CD4-positive, alpha-beta memory T cell (primary cell): ENCODE measurements at regions not wholly inside any gene's neighbourhood (a gene's known extent, or its start where the extent isn't known, plus 50 kb on each side); places are given as distances from the start of the nearest gene placed in this dataset.

Experiments used
- CTCF ChIA-PET: fragments of 350-600 bp; sonication (Branson Sonifier 250); formaldehyde crosslinking; loops from one replicate; lab custom pipeline; 2021; ENCODE audit warnings: inconsistent platforms; ENCODE audit not compliant: partially characterized antibody; lab: Charles Lee
- POLR2A ChIA-PET: fragments of 350-600 bp; sonication (Branson Sonifier 250); formaldehyde crosslinking; loops from one replicate; lab custom pipeline; 2021; ENCODE audit not compliant: partially characterized antibody; lab: Charles Lee
- DNase-seq, 5 donors: peaks; one replicate each; pipeline versions ENCODE4 v3.0.0 to v3.0.0-alpha.2; 2020 to 2022; ENCODE audit warnings: mixed read lengths in 1 of 5
- H3K27ac ChIP-seq: one replicate; pipeline ENCODE4 v1.7.0; 2013; ENCODE audit warnings: low read depth, low read length
- H3K27me3 ChIP-seq: 2 replicates; pipeline ENCODE4 v1.7.0; 2013; ENCODE audit warnings: mild to moderate bottlenecking, low read length, moderate library complexity; ENCODE audit not compliant: insufficient read depth
- H3K36me3 ChIP-seq: 2 replicates; pipeline ENCODE4 v1.7.0; 2013; ENCODE audit warnings: mild to moderate bottlenecking, low read length, moderate library complexity; ENCODE audit not compliant: insufficient read depth
- H3K4me1 ChIP-seq: 2 replicates; pipeline ENCODE4 v1.7.0; 2013; ENCODE audit warnings: mild to moderate bottlenecking, low read length, moderate library complexity; ENCODE audit not compliant: insufficient read depth
- H3K4me3 ChIP-seq, 2 donors: one replicate each; pipeline ENCODE4 v1.7.0; 2013; ENCODE audit warnings: low read length in 2 of 2, mild to moderate bottlenecking in 1 of 2
- H3K9me3 ChIP-seq, 2 donors: one replicate each; pipeline ENCODE4 v1.7.0; 2013; ENCODE audit warnings: low read length in 2 of 2, control low read depth in 1 of 2; ENCODE audit not compliant: control insufficient read depth in 1 of 2
- H3K27ac Mint-ChIP-seq, 7 donors: one replicate each; pipeline ENCODE4 v1.8.0; 2020 to 2021; ENCODE audit warnings: mixed read lengths in 7 of 7, mild to moderate bottlenecking in 6 of 7, inconsistent platforms in 3 of 7, moderate library complexity in 3 of 7
- H3K27me3 Mint-ChIP-seq, 2 donors: one replicate each; pipeline ENCODE4 v1.8.0; 2020 to 2021; ENCODE audit warnings: mixed read lengths in 2 of 2
- H3K36me3 Mint-ChIP-seq, 2 donors: one replicate each; pipeline ENCODE4 v1.8.0; 2020 to 2021; ENCODE audit warnings: mixed read lengths in 2 of 2, inconsistent platforms in 1 of 2, mild to moderate bottlenecking in 1 of 2
- H3K4me1 Mint-ChIP-seq, 4 donors: one replicate each; pipeline ENCODE4 v1.8.0; 2020 to 2021; ENCODE audit warnings: mixed read lengths in 4 of 4, mild to moderate bottlenecking in 1 of 4
- H3K4me3 Mint-ChIP-seq, 8 donors: one replicate each; pipeline ENCODE4 v1.8.0; 2020 to 2021; ENCODE audit warnings: mixed read lengths in 8 of 8, mild to moderate bottlenecking in 7 of 8, moderate library complexity in 6 of 8, inconsistent platforms in 3 of 8
- H3K9me3 Mint-ChIP-seq, 8 donors: one replicate each; pipeline ENCODE4 v1.8.0; 2020 to 2021; ENCODE audit warnings: mixed read lengths in 8 of 8, mild to moderate bottlenecking in 5 of 8, inconsistent platforms in 3 of 8, moderate library complexity in 1 of 8
- intact Hi-C: fragments of 100-400 bp; cut with micrococcal nuclease; formaldehyde crosslinking; loops from one replicate; pipeline ENCODE4 v1.15.1; 2023

DNA sequence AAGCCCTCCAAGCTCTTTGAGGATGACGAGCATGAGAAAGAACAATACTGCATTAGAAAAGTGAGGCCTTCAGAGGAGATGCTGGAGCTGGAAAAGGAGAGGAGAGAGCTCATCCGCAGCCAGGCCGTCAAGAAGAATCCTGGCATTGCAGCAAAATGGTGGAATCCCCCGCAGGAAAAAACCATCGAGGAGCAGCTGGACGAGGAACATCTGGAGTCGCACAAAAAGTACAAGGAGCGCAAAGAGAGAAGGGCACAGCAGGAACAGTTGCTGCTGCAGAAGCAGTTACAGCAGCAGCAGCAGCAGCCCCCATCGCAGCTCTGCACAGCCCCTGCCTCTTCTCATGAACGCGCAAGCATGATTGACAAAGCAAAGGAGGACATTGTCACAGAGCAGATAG is 71.2 kb downstream of the C9orf152 start:
- H3K4me3 ChIP-seq: no peak overlapping the region
- Mint-ChIP-seq H3K4me1 (no peaks in the 10 kb centered on the region), H3K4me3 (no peak overlapping the region), H3K27me3 (no peaks in the 10 kb centered on the region), H3K36me3 (peaks cover 6 to 16% of the 10 kb centered on the region in 2 donors), H3K27ac (no peak overlapping the region), H3K9me3 (peaks cover 0 to 1% (median 0%) of the 10 kb centered on the region in 8 donors)
- CTCF ChIA-PET: interaction anchor here (0.5 kb wide), 1 partner anchor 27 kb away, joined by 3 read pairs; no protein-coding TSS in a partner anchor
- POLR2A ChIA-PET: no interaction called here
- no peaks in the 10 kb centered on the region for H3K9me3 ChIP-seq
- H3K4me1 ChIP-seq: no peaks in the 10 kb centered on the region
- DNase-seq: no peak
- intact Hi-C loops: no loop called here
- peaks cover 5% of the 10 kb centered on the region for H3K36me3 ChIP-seq
- no peaks in the 10 kb centered on the region for H3K27me3 ChIP-seq
- no peak overlapping the region for H3K27ac ChIP-seq

DNA sequence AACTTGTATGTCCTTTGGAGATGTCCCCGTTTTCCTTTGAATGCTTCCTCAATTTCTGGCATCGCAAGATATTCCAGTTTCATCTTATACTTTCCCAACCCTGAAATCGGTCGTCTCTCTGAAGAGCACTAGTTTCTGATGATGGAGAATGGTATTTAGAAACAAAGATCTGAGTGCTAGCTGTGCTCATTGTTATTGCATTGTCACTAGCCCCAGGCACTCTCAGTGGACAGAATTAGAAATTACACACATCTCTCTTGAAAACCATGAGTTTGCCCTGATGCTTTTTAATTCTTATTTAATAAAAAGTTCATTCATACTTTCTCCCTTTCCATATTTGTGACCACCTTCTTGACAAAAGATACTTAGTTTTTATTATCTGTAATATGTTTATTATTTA is 67.7 kb downstream of the C9orf152 start:
- ChIA-PET POLR2A (no interaction called here), CTCF (no interaction called here)
- intact Hi-C loops: no loop called here
- no peak overlapping the region for H3K27ac ChIP-seq
- H3K4me3 ChIP-seq: no peak overlapping the region
- H3K36me3 Mint-ChIP-seq: peaks cover 6 to 16% of the 10 kb centered on the region in 2 donors
- peaks cover 16% of the 10 kb centered on the region for H3K4me1 ChIP-seq
- peaks cover 0 to 2% (median 0%) of the 10 kb centered on the region in 8 donors for H3K9me3 Mint-ChIP-seq
- no peaks in the 10 kb centered on the region for H3K27me3 Mint-ChIP-seq
- peaks cover 5% of the 10 kb centered on the region for H3K36me3 ChIP-seq
- H3K9me3 ChIP-seq: no peaks in the 10 kb centered on the region
- no peak overlapping the region for H3K27ac Mint-ChIP-seq
- no peak for DNase-seq
- no peaks in the 10 kb centered on the region for H3K27me3 ChIP-seq
- H3K4me3 Mint-ChIP-seq: no peak overlapping the region
- H3K4me1 Mint-ChIP-seq: peaks cover 16 to 25% (median 20%) of the 10 kb centered on the region in 4 donors

DNA sequence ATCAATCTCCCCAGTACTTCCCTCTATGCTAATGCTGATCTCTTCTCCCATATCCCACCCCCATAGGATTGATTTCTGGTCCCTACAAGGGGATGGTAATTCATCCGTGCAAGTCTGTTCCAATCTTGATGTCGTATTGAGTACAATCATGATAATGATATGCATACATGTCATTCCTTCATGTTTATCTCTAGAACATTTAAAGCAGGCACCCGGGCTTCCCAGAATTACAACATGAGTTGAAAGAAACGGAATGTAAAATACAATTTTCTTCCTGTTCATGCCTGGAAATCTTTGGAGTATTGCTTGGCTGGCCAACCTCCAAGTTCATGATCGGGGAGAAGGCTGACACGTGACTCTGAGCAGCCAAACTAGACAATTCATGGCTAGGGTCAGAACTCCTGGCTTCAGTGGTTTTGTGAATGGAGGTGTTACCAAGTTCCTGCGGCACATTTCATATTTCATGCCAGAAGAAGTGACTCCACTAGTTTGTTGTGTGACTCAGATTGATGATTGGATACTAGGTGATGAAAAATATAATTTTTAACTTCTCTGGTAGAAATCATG is 66.6 kb downstream of the C9orf152 start:
- peaks cover 16% of the 10 kb centered on the region for H3K4me1 ChIP-seq
- H3K9me3 Mint-ChIP-seq: peaks cover 0 to 2% (median 0%) of the 10 kb centered on the region in 8 donors
- H3K4me3 ChIP-seq: no peak overlapping the region
- peaks cover 5% of the 10 kb centered on the region for H3K36me3 ChIP-seq
- no peak for DNase-seq
- no peak overlapping the region for H3K27ac ChIP-seq
- no peaks in the 10 kb centered on the region for H3K9me3 ChIP-seq
- CTCF ChIA-PET: no interaction called here
- H3K27me3 Mint-ChIP-seq: no peaks in the 10 kb centered on the region
- intact Hi-C loops: no loop called here
- H3K4me3 Mint-ChIP-seq: no peak overlapping the region
- peaks cover 5 to 16% of the 10 kb centered on the region in 2 donors for H3K36me3 Mint-ChIP-seq
- H3K27me3 ChIP-seq: no peaks in the 10 kb centered on the region
- peaks cover 16 to 25% (median 20%) of the 10 kb centered on the region in 4 donors for H3K4me1 Mint-ChIP-seq
- POLR2A ChIA-PET: no interaction called here
- H3K27ac Mint-ChIP-seq: no peak overlapping the region

DNA sequence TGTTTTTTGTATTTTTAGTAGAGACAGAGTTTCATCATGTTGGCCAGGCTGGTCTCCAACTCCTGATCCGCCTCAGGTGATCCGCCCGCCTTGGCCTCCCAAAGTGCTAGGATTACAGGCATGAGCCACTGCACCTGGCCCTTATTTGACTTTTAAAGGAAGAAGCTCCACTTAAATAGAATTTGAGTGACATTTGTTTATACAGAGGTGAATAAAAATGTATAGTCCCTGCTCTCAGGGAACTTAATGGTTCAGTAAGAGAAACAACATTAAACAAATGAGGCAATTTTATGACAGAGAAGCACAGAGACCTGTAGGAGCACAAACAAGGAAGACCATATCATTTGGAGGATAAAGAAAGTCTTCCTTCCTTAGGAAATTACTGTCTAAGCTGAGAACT is 65.7 kb downstream of the C9orf152 start:
- peaks cover 0 to 9% of the 10 kb centered on the region in 2 donors for H3K36me3 Mint-ChIP-seq
- DNase-seq: no peak
- H3K27ac ChIP-seq: no peak overlapping the region
- ChIA-PET CTCF (interaction anchor here (0.7 to 1.4 kb wide), 2 partner anchors 9 to 10 kb away, joined by 3 read pairs; no protein-coding TSS in a partner anchor), POLR2A (no interaction called here)
- intact Hi-C loops: no loop called here
- H3K4me3 Mint-ChIP-seq: peak overlapping the region in 1 of 8 donors; percentile 14
- no peaks in the 10 kb centered on the region for H3K36me3 ChIP-seq
- no peaks in the 10 kb centered on the region for H3K9me3 ChIP-seq
- peaks cover 0 to 2% (median 0%) of the 10 kb centered on the region in 8 donors for H3K9me3 Mint-ChIP-seq
- H3K27me3 Mint-ChIP-seq: no peaks in the 10 kb centered on the region
- H3K27me3 ChIP-seq: no peaks in the 10 kb centered on the region
- peaks cover 16 to 29% (median 22%) of the 10 kb centered on the region in 4 donors for H3K4me1 Mint-ChIP-seq
- H3K4me1 ChIP-seq: peaks cover 17% of the 10 kb centered on the region
- H3K4me3 ChIP-seq: no peak overlapping the region
- peak overlapping the region in 2 of 7 donors; percentile 0 to 18 for H3K27ac Mint-ChIP-seq

DNA sequence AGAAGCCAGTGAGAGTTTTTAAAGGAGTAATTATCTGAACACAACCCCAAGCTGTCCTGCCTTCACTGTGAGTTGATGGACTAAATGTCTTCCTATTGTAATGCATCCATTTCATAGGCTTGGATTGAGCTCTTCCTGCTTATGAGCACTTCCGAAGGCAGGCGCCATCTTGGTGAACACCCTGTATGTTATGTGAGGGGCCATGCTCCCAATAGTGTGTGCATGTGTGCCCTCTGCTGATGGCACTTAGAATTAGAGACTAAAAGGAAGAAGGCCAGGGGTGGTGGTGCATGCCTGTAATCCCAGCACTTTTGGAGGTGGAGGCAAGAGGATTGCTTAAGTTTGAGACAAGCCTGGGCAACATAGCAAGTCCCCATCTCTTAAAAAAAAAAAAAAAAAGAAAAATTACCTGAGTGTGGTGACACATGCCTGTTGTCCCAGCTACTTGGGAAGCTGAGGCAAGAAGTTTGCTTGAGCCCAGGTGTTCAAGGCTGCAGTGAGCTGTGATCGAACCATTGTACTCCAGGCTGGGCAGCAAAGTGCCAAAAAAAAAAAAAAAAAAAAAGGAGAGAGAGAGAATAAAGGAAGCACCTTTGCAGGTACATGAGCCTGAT is 65.0 kb downstream of the C9orf152 start:
- CTCF ChIA-PET: interaction anchor here (0.7 to 1.4 kb wide), 3 partner anchors 8 to 11 kb away, joined by 3 to 4 read pairs (median 3); no protein-coding TSS in a partner anchor
- Histone ChIP-seq H3K9me3 (no peaks in the 10 kb centered on the region), H3K27ac (no peak overlapping the region), H3K27me3 (no peaks in the 10 kb centered on the region), H3K4me3 (no peak overlapping the region), H3K36me3 (no peaks in the 10 kb centered on the region), H3K4me1 (peaks cover 24% of the 10 kb centered on the region)
- DNase-seq: no peak
- Mint-ChIP-seq H3K4me1 (peaks cover 18 to 37% (median 29%) of the 10 kb centered on the region in 4 donors), H3K27ac (peak overlapping the region in 5 of 7 donors; percentile 0 to 81 (median 38)), H3K4me3 (no peak overlapping the region), H3K36me3 (peaks cover 0 to 4% of the 10 kb centered on the region in 2 donors), H3K9me3 (peaks cover 0 to 2% (median 0%) of the 10 kb centered on the region in 8 donors), H3K27me3 (no peaks in the 10 kb centered on the region)
- intact Hi-C loops: no loop called here
- POLR2A ChIA-PET: interaction anchor here (0.6 kb wide), 1 partner anchor 92 kb away, joined by 4 read pairs; no protein-coding TSS in a partner anchor

DNA sequence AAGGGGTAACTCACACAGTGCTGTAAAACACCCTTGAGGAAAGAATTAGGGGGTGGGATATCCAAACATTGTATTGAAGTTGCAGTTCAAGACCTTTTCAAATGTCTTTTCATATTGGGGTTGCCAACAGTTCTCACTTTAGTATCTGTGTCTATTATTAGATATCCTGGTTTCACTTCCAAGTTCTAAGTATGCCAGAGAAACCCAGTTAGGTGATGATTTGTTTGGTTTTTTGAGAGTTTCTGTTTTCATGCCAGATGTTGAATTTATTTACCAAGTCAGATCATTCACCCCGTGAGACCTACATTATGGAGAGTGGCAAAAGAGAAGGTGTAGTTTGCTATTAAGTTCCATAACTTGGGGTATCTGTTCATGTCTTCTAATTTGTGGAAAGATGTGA is 64.5 kb downstream of the C9orf152 start:
- no peak overlapping the region for H3K27ac ChIP-seq
- no peak for DNase-seq
- peaks cover 29% of the 10 kb centered on the region for H3K4me1 ChIP-seq
- peaks cover 0 to 2% (median 0%) of the 10 kb centered on the region in 8 donors for H3K9me3 Mint-ChIP-seq
- no peaks in the 10 kb centered on the region for H3K27me3 ChIP-seq
- peak overlapping the region; percentile 27 to 86 (median 81) for H3K27ac Mint-ChIP-seq
- CTCF ChIA-PET: interaction anchor here (0.9 to 1.3 kb wide), 3 partner anchors 9 to 236 kb away, joined by 4 to 6 read pairs (median 5); no protein-coding TSS in a partner anchor
- intact Hi-C loops: no loop called here
- POLR2A ChIA-PET: interaction anchor here (0.6 to 1.3 kb wide), 3 partner anchors 92 to 240 kb away, joined by 3 to 4 read pairs (median 4); no protein-coding TSS in a partner anchor
- H3K4me1 Mint-ChIP-seq: peaks cover 22 to 42% (median 34%) of the 10 kb centered on the region in 4 donors
- peaks cover 1 to 4% of the 10 kb centered on the region in 2 donors for H3K36me3 Mint-ChIP-seq
- H3K4me3 ChIP-seq: no peak overlapping the region
- H3K4me3 Mint-ChIP-seq: peak overlapping the region in 4 of 8 donors; percentile 31 to 57 (median 38)
- H3K9me3 ChIP-seq: no peaks in the 10 kb centered on the region
- no peaks in the 10 kb centered on the region for H3K36me3 ChIP-seq
- H3K27me3 Mint-ChIP-seq: no peaks in the 10 kb centered on the region
